ENCODE measurements at regions not wholly inside any gene's neighbourhood (a gene's known extent, or its start where the extent isn't known, plus 50 kb on each side); places are given as distances from the start of the nearest gene placed in this dataset.

GRCh38 chr5:106768392-106768791 is 902.3 kb downstream of the EFNA5 start:
- TF ChIP-seq, protein P1, sequence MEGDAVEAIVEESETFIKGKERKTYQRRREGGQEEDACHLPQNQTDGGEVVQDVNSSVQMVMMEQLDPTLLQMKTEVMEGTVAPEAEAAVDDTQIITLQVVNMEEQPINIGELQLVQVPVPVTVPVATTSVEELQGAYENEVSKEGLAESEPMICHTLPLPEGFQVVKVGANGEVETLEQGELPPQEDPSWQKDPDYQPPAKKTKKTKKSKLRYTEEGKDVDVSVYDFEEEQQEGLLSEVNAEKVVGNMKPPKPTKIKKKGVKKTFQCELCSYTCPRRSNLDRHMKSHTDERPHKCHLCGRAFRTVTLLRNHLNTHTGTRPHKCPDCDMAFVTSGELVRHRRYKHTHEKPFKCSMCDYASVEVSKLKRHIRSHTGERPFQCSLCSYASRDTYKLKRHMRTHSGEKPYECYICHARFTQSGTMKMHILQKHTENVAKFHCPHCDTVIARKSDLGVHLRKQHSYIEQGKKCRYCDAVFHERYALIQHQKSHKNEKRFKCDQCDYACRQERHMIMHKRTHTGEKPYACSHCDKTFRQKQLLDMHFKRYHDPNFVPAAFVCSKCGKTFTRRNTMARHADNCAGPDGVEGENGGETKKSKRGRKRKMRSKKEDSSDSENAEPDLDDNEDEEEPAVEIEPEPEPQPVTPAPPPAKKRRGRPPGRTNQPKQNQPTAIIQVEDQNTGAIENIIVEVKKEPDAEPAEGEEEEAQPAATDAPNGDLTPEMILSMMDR (IDR thresholded peaks at IDR 0.05): no peak
- TF ChIP-seq POLR2A (IDR thresholded peaks at IDR 0.05): no peak
